K562 (cell line): ENCODE measurements at regions not wholly inside any gene's neighbourhood (a gene's known extent, or its start where the extent isn't known, plus 50 kb on each side); places are given as distances from the start of the nearest gene placed in this dataset.

Experiments
- ATAC-seq: fragments of 200-7000 bp; cut with Tn5 transposase; 3 replicates; pipeline ENCODE4 v1.9.1; 2020; ENCODE audit warnings: moderate library complexity
- BruUV-seq: library from RNA; stranded (reverse); fragments of 400-500 nt; replicated peaks from 2 replicates; lab custom pipeline; 2021; lab: Mats Ljungman, UMichigan
- CTCF ChIA-PET: fragments of 300-600 bp; formaldehyde crosslinking; extraction: SDS; loops from one replicate; lab custom pipeline; 2021; ENCODE audit warnings: low intra/inter-chr PET ratio; lab: Yijun Ruan, JAX
- POLR2A ChIA-PET: fragments of 300-600, 350-650 bp; sonication (Branson Sonifier 250); formaldehyde crosslinking; extraction: SDS; loops from one replicate; lab custom pipeline; 2021; ENCODE audit warnings: antibody characterized with exemption, inconsistent platforms; lab: Yijun Ruan, JAX
- DNase-seq, 4 experiments: peaks; one replicate each; pipeline versions ENCODE4 v3.0.0 to v3.0.0-alpha.2; 2011 to 2018; ENCODE audit warnings: low spot score in 3 of 4, mixed read lengths in 3 of 4; ENCODE audit errors: extremely low read depth in 1 of 4
- FAIRE-seq: peaks from 2 replicates; lab custom pipeline; 2011; peaks lifted over from hg19 to GRCh38; lab: Jason Lieb, UNC
- H2AFZ ChIP-seq: 2 replicates; pipeline ENCODE4 v1.6.0; 2011; ENCODE audit warnings: low read depth, low read length, control low read depth, inconsistent platforms
- H3K27ac ChIP-seq: fragments of 200-600 bp; 3 replicates; pipeline ENCODE4 v1.8.0; 2011; ENCODE audit warnings: low read depth, mild to moderate bottlenecking, control low read depth, inconsistent platforms, low read length, moderate library complexity, mixed read lengths; ENCODE audit errors: extremely low read depth
- H3K27me3 ChIP-seq, 2 experiments: fragments of 300-600 bp in 1 of 2; 2 replicates in 1 of 2; 3 replicates in 1 of 2; pipeline versions ENCODE4 v1.6.0 to v1.8.0; 2011; ENCODE audit warnings: inconsistent platforms in 2 of 2, low read length in 2 of 2, mild to moderate bottlenecking in 1 of 2, mixed read lengths in 1 of 2, moderate library complexity in 1 of 2; ENCODE audit not compliant: control insufficient read depth in 2 of 2, insufficient read depth in 2 of 2
- H3K36me3 ChIP-seq: fragments of 300-600 bp; 3 replicates; pipeline ENCODE4 v1.8.0; 2011; ENCODE audit warnings: mild to moderate bottlenecking, low read length, inconsistent platforms; ENCODE audit not compliant: control insufficient read depth, insufficient read depth
- H3K4me1 ChIP-seq, 2 experiments: fragments of 200-600 bp in 1 of 2; replicated peaks in 1 of 2; 2 replicates in 1 of 2; 3 replicates in 1 of 2; pipeline versions ENCODE4 v1.5.1 to v1.8.0; 2011; ENCODE audit warnings: inconsistent platforms in 2 of 2, low read length in 2 of 2, mild to moderate bottlenecking in 1 of 2, mixed read lengths in 1 of 2, moderate library complexity in 1 of 2; ENCODE audit not compliant: control insufficient read depth in 2 of 2, insufficient read depth in 2 of 2
- H3K4me2 ChIP-seq: 2 replicates; pipeline ENCODE4 v1.6.1; 2011; ENCODE audit warnings: low read length, control low read depth, inconsistent platforms, mixed read lengths; ENCODE audit not compliant: insufficient read depth
- H3K4me3 ChIP-seq: fragments of 200-600 bp; sonication (generic), shearing (Covaris generic); 2 replicates; pipeline ENCODE4 v1.5.1; 2016; ENCODE audit warnings: control low read depth, inconsistent platforms
- H3K79me2 ChIP-seq: fragments of 200-600 bp; 3 replicates; pipeline ENCODE4 v1.8.0; 2011; ENCODE audit warnings: low read length, inconsistent platforms; ENCODE audit not compliant: control insufficient read depth, insufficient read depth
- H3K9ac ChIP-seq, 2 experiments: 2 replicates each; pipeline versions ENCODE4 v1.6.0 to v1.6.1; 2011; ENCODE audit warnings: low read depth in 2 of 2, low read length in 2 of 2, control low read depth in 1 of 2, inconsistent platforms in 1 of 2, mild to moderate bottlenecking in 1 of 2, mixed read lengths in 1 of 2; ENCODE audit not compliant: insufficient read depth in 1 of 2
- H3K9me1 ChIP-seq: one replicate; pipeline ENCODE4 v1.6.0; 2011; ENCODE audit warnings: inconsistent platforms, mild to moderate bottlenecking, low read length, moderate library complexity; ENCODE audit not compliant: control insufficient read depth, insufficient read depth
- H3K9me3 ChIP-seq: replicated peaks from 2 replicates; pipeline ENCODE4 v1.5.1; 2011; ENCODE audit warnings: low read depth, low read length, inconsistent platforms; ENCODE audit not compliant: control insufficient read depth, insufficient read depth
- H4K20me1 ChIP-seq: replicated peaks from 2 replicates; pipeline ENCODE4 v1.6.1; 2011; ENCODE audit warnings: low read length, inconsistent platforms, mixed read lengths; ENCODE audit not compliant: control insufficient read depth, insufficient read depth
- DNMT1 ChIP-seq: fragments of 450-650 bp; IDR thresholded peaks from 2 replicates; pipeline ENCODE4 v1.6.1; 2016; ENCODE audit warnings: antibody characterized with exemption, mild to moderate bottlenecking
- FOXK1 ChIP-seq: sonication (generic); formaldehyde crosslinking; IDR thresholded peaks from 2 replicates; pipeline ENCODE4 v1.8.0; 2022; ENCODE audit warnings: missing genetic modification reagents, mild to moderate bottlenecking, borderline replicate concordance
- HNRNPH1 ChIP-seq: fragments of 200-400 bp; formaldehyde crosslinking; optimal IDR thresholded peaks from 2 replicates; pipeline ENCODE3; 2017; ENCODE audit warnings: low read depth, mild to moderate bottlenecking, low read length, moderate library complexity
- NFXL1 ChIP-seq: fragments of 450-650 bp; formaldehyde crosslinking; IDR thresholded peaks from 2 replicates; pipeline ENCODE4 v1.4.0; 2021; ENCODE audit warnings: mild to moderate bottlenecking
- PHB ChIP-seq: fragments of 250-450 bp; sonication (Bioruptor Pico); IDR thresholded peaks from 2 replicates; pipeline ENCODE4 v1.5.0; 2021
- RUNX1 ChIP-seq: sonication (generic); IDR thresholded peaks from 2 replicates; pipeline ENCODE4 v1.6.1; 2016; ENCODE audit warnings: antibody characterized with exemption, low read depth
- SMARCC2 ChIP-seq: fragments of 450-650 bp; IDR thresholded peaks from 2 replicates; pipeline ENCODE4 v1.6.1; 2017; ENCODE audit warnings: antibody characterized with exemption, moderate library complexity, mild to moderate bottlenecking, low read depth
- ZNF282 ChIP-seq: sonication (generic); formaldehyde crosslinking; IDR thresholded peaks from 2 replicates; pipeline ENCODE4 v1.8.1; 2023; ENCODE audit warnings: missing genetic modification reagents
- ZNF324 ChIP-seq: fragments of 250-450 bp; sonication (Bioruptor Pico); IDR thresholded peaks from 2 replicates; pipeline ENCODE4 v1.4.0; 2020; ENCODE audit warnings: mild to moderate bottlenecking
- ZNF436 ChIP-seq: fragments of 250-450, 450-650 bp; sonication (Bioruptor Pico); formaldehyde crosslinking; IDR thresholded peaks from 2 replicates; pipeline ENCODE4 v1.7.0; 2020; ENCODE audit warnings: mild to moderate bottlenecking
- ZNF707 ChIP-seq: fragments of 250-450 bp; sonication (Bioruptor Pico); conservative IDR thresholded peaks from 2 replicates; pipeline ENCODE4 v1.8.0; 2022; ENCODE audit warnings: inconsistent platforms, mild to moderate bottlenecking, moderate library complexity
- ZNF830 ChIP-seq: fragments of 250-450 bp; sonication (Bioruptor Pico); IDR thresholded peaks from 2 replicates; pipeline ENCODE4 v1.5.0; 2021; ENCODE audit warnings: mild to moderate bottlenecking
- WGBS: fragments of 100-300 bp; shearing (Covaris generic); methylation state at CpG from one replicate; pipeline ENCODE4 v1.1.6; 2016; ENCODE audit warnings: low coverage, mixed read lengths; ENCODE audit not compliant: insufficient coverage; ENCODE audit errors: missing lambda C conversion rate; 5-methylcytosine and 5-hydroxymethylcytosine counted together
- in situ Hi-C: fragments of 300-500 bp; cut with MboI; formaldehyde crosslinking; loops from 4 replicates; pipeline ENCODE4 v1.15.0; 2018; ENCODE audit warnings: inconsistent platforms, mixed read lengths
- intact Hi-C: fragments of 100-400 bp; cut with micrococcal nuclease; formaldehyde crosslinking; loops from 2 replicates; pipeline ENCODE4 v1.14.2; 2022
- TF ChIP-seq, protein P1 (sequence below): fragments of 150-350 bp; IDR thresholded peaks from 2 replicates; pipeline ENCODE4 v1.6.1; 2014; ENCODE audit warnings: low read depth, mild to moderate bottlenecking, low read length, borderline replicate concordance

- H3K9me1 ChIP-seq, result no peaks in the 10 kb centered on the region
- no peak overlapping the region for H3K4me3 ChIP-seq
- ATAC-seq (no peak), FAIRE-seq (no peak), DNase-seq (no peak)
- no peaks in the 10 kb centered on the region for H3K27me3 ChIP-seq
- H3K4me2 ChIP-seq, result no peak overlapping the region
- no peaks in the 10 kb centered on the region for H3K36me3 ChIP-seq
- CTCF ChIA-PET, result no interaction called here
- no peak overlapping the region for H3K27ac ChIP-seq
- H3K4me1 ChIP-seq, result no peaks in the 10 kb centered on the region
- no peak overlapping the region for H2AFZ ChIP-seq
- in situ Hi-C loops (no loop called here), intact Hi-C loops (no loop called here)
- no peaks in the 10 kb centered on the region for H3K9me3 ChIP-seq
- WGBS, result 0% methylated on average over 3 of the region's 3 CpGs
- POLR2A ChIA-PET, result no interaction called here
- no peaks in the 10 kb centered on the region for H3K79me2 ChIP-seq
- H4K20me1 ChIP-seq, result no peaks in the 10 kb centered on the region
- BruUV-seq, result no TSS peak
- no peak for TF ChIP-seq SMARCC2
- H3K9ac ChIP-seq, result no peak overlapping the region
Observed at GRCh38 chr13:103515410-103515809, 449.2 kb upstream of the SLC10A2 start.

GRCh38 chr13:103514619-103515018 is 448.4 kb upstream of the SLC10A2 start:
- no peak overlapping the region for H2AFZ ChIP-seq
- BruUV-seq, result no TSS peak
- no peaks in the 10 kb centered on the region for H3K27me3 ChIP-seq
- H3K9me1 ChIP-seq, result no peaks in the 10 kb centered on the region
- no peak overlapping the region for H3K27ac ChIP-seq
- 0% methylated on average over 2 of the region's 2 CpGs for WGBS
- H3K9me3 ChIP-seq, result no peaks in the 10 kb centered on the region
- no peaks in the 10 kb centered on the region for H3K79me2 ChIP-seq
- no peaks in the 10 kb centered on the region for H3K36me3 ChIP-seq
- FAIRE-seq (no peak), ATAC-seq (no peak), DNase-seq (no peak)
- H3K4me3 ChIP-seq, result no peak overlapping the region
- H4K20me1 ChIP-seq, result no peaks in the 10 kb centered on the region
- no peak overlapping the region for H3K4me2 ChIP-seq
- CTCF ChIA-PET, result no interaction called here
- in situ Hi-C loops (no loop called here), intact Hi-C loops (no loop called here)
- no peaks in the 10 kb centered on the region for H3K4me1 ChIP-seq
- no peak overlapping the region for H3K9ac ChIP-seq
- POLR2A ChIA-PET, result no interaction called here
- TF ChIP-seq ZNF436 (CRISPR knock-in tag) (no peak), PHB (CRISPR knock-in tag) (no peak), NFXL1 (CRISPR knock-in tag) (no peak), HNRNPH1 (no peak), ZNF282 (no peak), FOXK1 (CRISPR knock-in tag) (no peak), DNMT1 (no peak), ZNF324 (CRISPR knock-in tag) (no peak), ZNF830 (no peak), RUNX1 (no peak), ZNF707 (CRISPR knock-in tag) (no peak)
- TF ChIP-seq, protein P1, sequence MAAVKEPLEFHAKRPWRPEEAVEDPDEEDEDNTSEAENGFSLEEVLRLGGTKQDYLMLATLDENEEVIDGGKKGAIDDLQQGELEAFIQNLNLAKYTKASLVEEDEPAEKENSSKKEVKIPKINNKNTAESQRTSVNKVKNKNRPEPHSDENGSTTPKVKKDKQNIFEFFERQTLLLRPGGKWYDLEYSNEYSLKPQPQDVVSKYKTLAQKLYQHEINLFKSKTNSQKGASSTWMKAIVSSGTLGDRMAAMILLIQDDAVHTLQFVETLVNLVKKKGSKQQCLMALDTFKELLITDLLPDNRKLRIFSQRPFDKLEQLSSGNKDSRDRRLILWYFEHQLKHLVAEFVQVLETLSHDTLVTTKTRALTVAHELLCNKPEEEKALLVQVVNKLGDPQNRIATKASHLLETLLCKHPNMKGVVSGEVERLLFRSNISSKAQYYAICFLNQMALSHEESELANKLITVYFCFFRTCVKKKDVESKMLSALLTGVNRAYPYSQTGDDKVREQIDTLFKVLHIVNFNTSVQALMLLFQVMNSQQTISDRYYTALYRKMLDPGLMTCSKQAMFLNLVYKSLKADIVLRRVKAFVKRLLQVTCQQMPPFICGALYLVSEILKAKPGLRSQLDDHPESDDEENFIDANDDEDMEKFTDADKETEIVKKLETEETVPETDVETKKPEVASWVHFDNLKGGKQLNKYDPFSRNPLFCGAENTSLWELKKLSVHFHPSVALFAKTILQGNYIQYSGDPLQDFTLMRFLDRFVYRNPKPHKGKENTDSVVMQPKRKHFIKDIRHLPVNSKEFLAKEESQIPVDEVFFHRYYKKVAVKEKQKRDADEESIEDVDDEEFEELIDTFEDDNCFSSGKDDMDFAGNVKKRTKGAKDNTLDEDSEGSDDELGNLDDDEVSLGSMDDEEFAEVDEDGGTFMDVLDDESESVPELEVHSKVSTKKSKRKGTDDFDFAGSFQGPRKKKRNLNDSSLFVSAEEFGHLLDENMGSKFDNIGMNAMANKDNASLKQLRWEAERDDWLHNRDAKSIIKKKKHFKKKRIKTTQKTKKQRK, result no peak
